ENCODE measurements at regions not wholly inside any gene's neighbourhood (a gene's known extent, or its start where the extent isn't known, plus 50 kb on each side); places are given as distances from the start of the nearest gene placed in this dataset.

DNA sequence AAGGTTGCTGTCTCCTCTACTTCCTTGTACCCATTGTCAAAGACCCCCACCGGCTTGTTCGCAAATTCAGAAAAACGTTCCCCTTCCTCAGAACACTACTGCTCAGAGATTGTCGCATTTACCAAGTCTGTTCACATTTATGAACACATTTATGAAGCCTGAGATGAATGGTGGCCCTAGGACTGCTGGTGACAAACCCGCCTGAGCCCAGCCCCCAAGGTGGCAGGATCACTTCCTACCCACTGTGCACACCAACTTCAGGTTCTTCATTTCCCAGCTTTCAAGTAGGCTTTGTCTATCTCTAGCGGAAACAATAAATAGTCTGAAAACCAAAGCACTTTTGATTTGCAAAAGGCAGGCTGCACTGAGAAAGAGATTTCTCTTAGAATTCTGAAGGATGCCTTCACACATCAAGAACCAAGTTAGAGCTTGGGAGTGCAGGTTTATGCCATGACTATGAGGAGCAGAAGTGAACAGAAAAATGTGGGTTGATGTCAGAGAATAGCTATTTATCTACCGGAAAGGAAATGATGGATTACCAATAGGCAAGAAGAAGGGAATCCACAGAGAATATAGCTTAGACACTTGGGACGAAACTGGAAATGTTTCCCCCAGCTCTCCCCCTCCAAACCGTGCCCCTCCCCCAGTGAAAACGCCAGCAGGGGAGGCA, 200.5 kb downstream of the TOMM20 start:
- no peaks in the 10 kb centered on the region for H3K9me3 ChIP-seq (ENCODE audit: low read length)
- H3K4me1 ChIP-seq (ENCODE audit: insufficient read depth, low read length, severe bottlenecking): peaks cover 52% of the 10 kb centered on the region
- no peaks in the 10 kb centered on the region for H4K20me1 ChIP-seq (ENCODE audit: insufficient read depth, low read length)
- H3K36me3 ChIP-seq (ENCODE audit: insufficient read depth, low read length): no peaks in the 10 kb centered on the region
- H3K27me3 ChIP-seq (ENCODE audit: insufficient read depth, low read length): no peaks in the 10 kb centered on the region
- no peak overlapping the region for H2AFZ ChIP-seq (ENCODE audit: low read length)
- no peak overlapping the region for H3K9ac ChIP-seq (ENCODE audit: low read length)
- H3K27ac ChIP-seq (ENCODE audit: low read depth, low read length, poor library complexity, severe bottlenecking): peak overlapping the region; percentile 90
- H3F3A ChIP-seq (ENCODE audit: insufficient read depth, low read length): no peaks in the 10 kb centered on the region
- TF ChIP-seq EZH2 (IDR thresholded peaks at IDR 0.05; ENCODE audit: borderline replicate concordance, low read length): no peak
- TF ChIP-seq, protein P1, sequence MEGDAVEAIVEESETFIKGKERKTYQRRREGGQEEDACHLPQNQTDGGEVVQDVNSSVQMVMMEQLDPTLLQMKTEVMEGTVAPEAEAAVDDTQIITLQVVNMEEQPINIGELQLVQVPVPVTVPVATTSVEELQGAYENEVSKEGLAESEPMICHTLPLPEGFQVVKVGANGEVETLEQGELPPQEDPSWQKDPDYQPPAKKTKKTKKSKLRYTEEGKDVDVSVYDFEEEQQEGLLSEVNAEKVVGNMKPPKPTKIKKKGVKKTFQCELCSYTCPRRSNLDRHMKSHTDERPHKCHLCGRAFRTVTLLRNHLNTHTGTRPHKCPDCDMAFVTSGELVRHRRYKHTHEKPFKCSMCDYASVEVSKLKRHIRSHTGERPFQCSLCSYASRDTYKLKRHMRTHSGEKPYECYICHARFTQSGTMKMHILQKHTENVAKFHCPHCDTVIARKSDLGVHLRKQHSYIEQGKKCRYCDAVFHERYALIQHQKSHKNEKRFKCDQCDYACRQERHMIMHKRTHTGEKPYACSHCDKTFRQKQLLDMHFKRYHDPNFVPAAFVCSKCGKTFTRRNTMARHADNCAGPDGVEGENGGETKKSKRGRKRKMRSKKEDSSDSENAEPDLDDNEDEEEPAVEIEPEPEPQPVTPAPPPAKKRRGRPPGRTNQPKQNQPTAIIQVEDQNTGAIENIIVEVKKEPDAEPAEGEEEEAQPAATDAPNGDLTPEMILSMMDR (IDR thresholded peaks at IDR 0.05; ENCODE audit: low read length): no peak
- no peaks in the 10 kb centered on the region for H3K9me2 ChIP-seq (ENCODE audit: low read depth, low read length)
- no peaks in the 10 kb centered on the region for H3K79me2 ChIP-seq (ENCODE audit: insufficient read depth, low read length)
- no peak overlapping the region for H3K4me2 ChIP-seq (ENCODE audit: low read length)
- H3K4me3 ChIP-seq (ENCODE audit: low read depth, low read length, poor library complexity, severe bottlenecking): no peak overlapping the region

DNA sequence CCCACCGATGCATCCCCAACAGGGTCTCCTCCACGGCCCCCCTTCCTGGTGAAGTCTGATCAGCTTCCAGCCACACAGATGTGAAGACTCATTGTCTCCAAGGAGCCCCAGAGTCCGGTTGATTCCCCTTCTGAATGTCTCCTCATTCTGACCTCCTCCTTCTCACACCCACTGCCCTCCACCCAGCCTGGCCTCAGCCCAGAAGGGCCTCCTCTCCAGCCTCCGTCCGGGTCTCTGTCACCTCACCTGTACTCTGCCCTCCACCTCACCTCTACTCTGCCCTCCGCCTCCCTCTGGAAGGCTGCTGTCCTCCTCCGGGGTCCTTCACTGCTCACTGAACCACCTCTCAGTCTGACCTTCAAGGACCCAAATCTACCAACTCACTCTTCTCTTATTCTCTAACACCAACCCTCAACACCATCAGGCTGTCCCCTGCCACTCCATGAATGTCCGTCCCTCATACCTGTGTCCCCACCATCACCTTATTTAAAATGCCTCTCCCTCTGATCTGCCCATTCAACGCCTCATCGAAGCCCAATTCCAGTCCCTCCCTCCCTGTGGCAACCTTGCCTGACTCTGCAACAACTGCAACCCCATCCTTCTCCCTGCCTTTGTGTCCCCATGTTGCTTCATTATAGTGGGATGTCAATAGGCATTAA, 201.2 kb downstream of the TOMM20 start:
- Histone ChIP-seq H2AFZ (ENCODE audit: low read length) (no peak overlapping the region), H3K27me3 (ENCODE audit: insufficient read depth, low read length) (no peaks in the 10 kb centered on the region), H3F3A (ENCODE audit: insufficient read depth, low read length) (no peaks in the 10 kb centered on the region), H3K79me2 (ENCODE audit: insufficient read depth, low read length) (no peaks in the 10 kb centered on the region), H3K9ac (ENCODE audit: low read length) (peak overlapping the region; percentile 31), H3K27ac (ENCODE audit: low read depth, low read length, poor library complexity, severe bottlenecking) (peak overlapping the region; percentile 90), H3K9me2 (ENCODE audit: low read depth, low read length) (no peaks in the 10 kb centered on the region), H3K4me1 (ENCODE audit: insufficient read depth, low read length, severe bottlenecking) (peaks cover 48% of the 10 kb centered on the region), H4K20me1 (ENCODE audit: insufficient read depth, low read length) (no peaks in the 10 kb centered on the region), H3K4me2 (ENCODE audit: low read length) (peak overlapping the region; percentile 51), H3K36me3 (ENCODE audit: insufficient read depth, low read length) (no peaks in the 10 kb centered on the region), H3K4me3 (ENCODE audit: low read depth, low read length, poor library complexity, severe bottlenecking) (peak overlapping the region; percentile 19), H3K9me3 (ENCODE audit: low read length) (no peaks in the 10 kb centered on the region)
- TF ChIP-seq, protein P1 (IDR thresholded peaks at IDR 0.05; ENCODE audit: low read length): no peak
- no peak for TF ChIP-seq EZH2 (IDR thresholded peaks at IDR 0.05; ENCODE audit: borderline replicate concordance, low read length)

- H3K27me3 ChIP-seq (ENCODE audit: insufficient read depth, low read length): no peaks in the 10 kb centered on the region
- H3K79me2 ChIP-seq (ENCODE audit: insufficient read depth, low read length): no peaks in the 10 kb centered on the region
- no peak overlapping the region for H2AFZ ChIP-seq (ENCODE audit: low read length)
- peak overlapping the region; percentile 19 for H3K4me3 ChIP-seq (ENCODE audit: low read depth, low read length, poor library complexity, severe bottlenecking)
- H3K4me2 ChIP-seq (ENCODE audit: low read length): peak overlapping the region; percentile 51
- no peaks in the 10 kb centered on the region for H3K9me3 ChIP-seq (ENCODE audit: low read length)
- no peaks in the 10 kb centered on the region for H3K36me3 ChIP-seq (ENCODE audit: insufficient read depth, low read length)
- H4K20me1 ChIP-seq (ENCODE audit: insufficient read depth, low read length): no peaks in the 10 kb centered on the region
- H3F3A ChIP-seq (ENCODE audit: insufficient read depth, low read length): no peaks in the 10 kb centered on the region
- H3K9ac ChIP-seq (ENCODE audit: low read length): peak overlapping the region; percentile 31
- H3K4me1 ChIP-seq (ENCODE audit: insufficient read depth, low read length, severe bottlenecking): peaks cover 48% of the 10 kb centered on the region
- no peaks in the 10 kb centered on the region for H3K9me2 ChIP-seq (ENCODE audit: low read depth, low read length)
- peak overlapping the region; percentile 90 for H3K27ac ChIP-seq (ENCODE audit: low read depth, low read length, poor library complexity, severe bottlenecking)
- TF ChIP-seq EZH2 (IDR thresholded peaks at IDR 0.05; ENCODE audit: borderline replicate concordance, low read length): no peak
- TF ChIP-seq, protein P1 (IDR thresholded peaks at IDR 0.05; ENCODE audit: low read length): no peak
Observed at GRCh38 chr1:234926559-234927311, 201.9 kb downstream of the TOMM20 start.
